T-cell (primary cell): ENCODE measurements at regions not wholly inside any gene's neighbourhood (a gene's known extent, or its start where the extent isn't known, plus 50 kb on each side); places are given as distances from the start of the nearest gene placed in this dataset.

ENCODE experiments used
- ATAC-seq, 4 experiments: fragments of 200-7000 bp in 3 of 4; fragments of 150-1000 bp in 1 of 4; cut with Tn5 transposase; replicated peaks in 1 of 4; 1 replicate in 3 of 4; 2 replicates in 1 of 4; pipeline ENCODE4 v1.10.0; 2021; ENCODE audit warnings: moderate library complexity in 3 of 4, mild to moderate bottlenecking in 2 of 4, moderate number of reproducible peaks in 1 of 4
- CTCF ChIA-PET, 2 donors: fragments of 300-600 bp; sonication (Branson Sonifier 250); formaldehyde crosslinking; loops; one replicate each; lab custom pipeline; 2022; ENCODE audit warnings: antibody characterized with exemption in 2 of 2; lab: Charles Lee
- POLR2A ChIA-PET, 2 donors: fragments of 300-600 bp; sonication (Branson Sonifier 250); formaldehyde crosslinking; loops; one replicate each; lab custom pipeline; 2022; ENCODE audit warnings: antibody characterized with exemption in 2 of 2; lab: Charles Lee
- DNase-seq, 35 experiments: peaks; one replicate each; pipeline versions ENCODE4 v3.0.0 to v3.0.0-alpha.2; 2013 to 2023
- H3K27ac ChIP-seq: one replicate; pipeline ENCODE4 v1.5.1; 2013; ENCODE audit warnings: low read length
- H3K27me3 ChIP-seq, 2 experiments: replicated peaks in 1 of 2; 1 replicate in 1 of 2; 2 replicates in 1 of 2; pipeline versions ENCODE4 v1.6.1 to v1.7.0; 2013; ENCODE audit warnings: low read length in 1 of 2, mixed read lengths in 1 of 2; ENCODE audit not compliant: control insufficient read depth in 2 of 2, insufficient read depth in 2 of 2; ENCODE audit errors: extremely low read depth in 1 of 2
- H3K36me3 ChIP-seq, 2 donors: 1 replicate in 1 of 2; 2 replicates in 1 of 2; pipeline versions ENCODE4 v1.6.1 to v1.7.0; 2013; ENCODE audit warnings: low read length in 1 of 2; ENCODE audit not compliant: control insufficient read depth in 2 of 2, insufficient read depth in 1 of 2; ENCODE audit errors: extremely low read depth in 1 of 2
- H3K4me1 ChIP-seq, 2 experiments: 1 replicate in 1 of 2; 2 replicates in 1 of 2; pipeline versions ENCODE4 v1.6.1 to v1.7.0; 2013; ENCODE audit warnings: low read length in 2 of 2, mixed read lengths in 1 of 2; ENCODE audit not compliant: insufficient read depth in 2 of 2, control insufficient read depth in 1 of 2; ENCODE audit errors: extremely low read depth in 1 of 2
- H3K4me3 ChIP-seq, 2 donors: 1 replicate in 1 of 2; 2 replicates in 1 of 2; pipeline versions ENCODE4 v1.5.1 to v1.7.0; 2013; ENCODE audit warnings: mild to moderate bottlenecking in 2 of 2, low read length in 1 of 2, moderate library complexity in 1 of 2; ENCODE audit not compliant: control insufficient read depth in 1 of 2; ENCODE audit errors: extremely low read depth in 1 of 2
- H3K9me3 ChIP-seq: 2 replicates; pipeline ENCODE4 v1.7.0; 2013
- H3K27ac Mint-ChIP-seq, 2 donors: one replicate each; pipeline ENCODE4 v1.8.0; 2020 to 2021; ENCODE audit warnings: mild to moderate bottlenecking in 2 of 2, mixed read lengths in 2 of 2
- H3K27me3 Mint-ChIP-seq, 2 donors: one replicate each; pipeline ENCODE4 v1.8.0; 2021 to 2022; ENCODE audit warnings: mixed read lengths in 2 of 2
- H3K36me3 Mint-ChIP-seq: one replicate; pipeline ENCODE4 v1.8.0; 2021; ENCODE audit warnings: mixed read lengths
- H3K4me1 Mint-ChIP-seq, 3 donors: one replicate each; pipeline ENCODE4 v1.8.0; 2020 to 2022; ENCODE audit warnings: mixed read lengths in 3 of 3, mild to moderate bottlenecking in 1 of 3
- H3K4me3 Mint-ChIP-seq, 3 donors: one replicate each; pipeline ENCODE4 v1.8.0; 2020 to 2022; ENCODE audit warnings: mild to moderate bottlenecking in 3 of 3, mixed read lengths in 3 of 3, moderate library complexity in 3 of 3
- H3K9me3 Mint-ChIP-seq, 3 donors: one replicate each; pipeline ENCODE4 v1.8.0; 2020 to 2022; ENCODE audit warnings: mixed read lengths in 3 of 3
- WGBS: methylation state at CpG from one replicate; pipeline ENCODE4 v1.1.5; 2013; ENCODE audit warnings: missing lambda C conversion rate; ENCODE audit not compliant: insufficient coverage; 5-methylcytosine and 5-hydroxymethylcytosine counted together

DNA sequence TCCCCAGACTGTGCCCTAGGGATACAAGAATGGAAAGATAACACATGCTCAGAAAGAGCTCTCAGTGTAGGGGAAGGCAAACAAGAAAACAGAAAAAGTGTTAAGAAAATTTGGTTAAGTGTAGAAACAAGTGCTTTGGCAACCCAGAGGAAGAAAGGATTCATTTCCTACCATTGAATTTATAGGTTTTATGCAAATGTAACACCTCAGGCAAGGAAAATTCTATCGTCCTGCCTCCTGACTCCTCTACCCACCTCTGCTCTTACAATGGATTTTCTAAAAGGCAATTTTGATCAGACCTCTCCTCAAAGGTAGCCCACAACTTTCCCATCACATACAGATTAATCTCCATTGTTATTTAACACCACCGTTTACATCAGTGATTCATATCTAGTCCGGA lies 298.7 kb downstream of the RFC3 start:
- ATAC-seq (no peak), DNase-seq (no peak)
- Mint-ChIP-seq H3K27ac (no peak overlapping the region), H3K36me3 (no peaks in the 10 kb centered on the region), H3K27me3 (no peaks in the 10 kb centered on the region), H3K4me3 (no peak overlapping the region), H3K9me3 (peaks cover 4 to 11% (median 5%) of the 10 kb centered on the region in 3 donors), H3K4me1 (no peaks in the 10 kb centered on the region)
- POLR2A ChIA-PET, result no interaction called here
- CTCF ChIA-PET, result no interaction called here
- WGBS, result 86% methylated on average over 3 of the region's 3 CpGs
- no peaks in the 10 kb centered on the region for H3K9me3 ChIP-seq
- no peak overlapping the region for H3K27ac ChIP-seq
- no peaks in the 10 kb centered on the region for H3K36me3 ChIP-seq
- H3K27me3 ChIP-seq, result no peaks in the 10 kb centered on the region
- no peak overlapping the region for H3K4me3 ChIP-seq
- H3K4me1 ChIP-seq, result no peaks in the 10 kb centered on the region

DNA sequence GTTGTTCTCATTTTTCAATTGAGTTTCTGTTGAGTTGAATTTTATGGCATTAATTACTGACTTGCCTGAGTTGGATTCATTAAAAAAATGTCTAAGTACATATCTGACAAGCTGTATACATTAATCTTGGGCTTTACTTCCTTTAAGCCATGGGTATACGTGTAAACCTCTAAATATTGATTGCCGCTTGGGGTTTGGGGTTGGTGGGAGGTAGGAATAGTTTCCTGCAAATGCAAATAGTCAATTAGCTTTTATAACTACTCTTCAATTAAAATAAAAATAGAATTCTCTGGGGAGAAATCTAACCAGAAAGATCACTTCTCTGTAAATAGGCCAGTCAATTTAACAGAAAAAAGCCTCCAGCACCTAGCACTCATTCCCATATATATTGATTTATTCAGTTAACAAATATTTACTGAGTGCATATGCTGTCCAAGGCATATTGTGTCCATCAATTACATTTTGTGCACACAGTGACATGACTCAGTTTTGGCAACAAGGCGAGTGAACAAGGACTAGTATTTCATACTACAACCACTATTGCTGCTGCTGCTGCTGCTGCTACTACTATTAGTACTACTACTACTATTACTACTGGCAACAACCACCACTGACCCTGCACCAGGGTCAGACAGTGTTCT lies 306.8 kb downstream of the RFC3 start:
- 57% methylated on average over 1 of the region's 3 CpGs for WGBS
- H3K4me3 ChIP-seq, result no peak overlapping the region
- ChIA-PET CTCF (no interaction called here), POLR2A (no interaction called here)
- DNase-seq (no peak), ATAC-seq (no peak)
- Mint-ChIP-seq H3K4me3 (no peak overlapping the region), H3K27ac (no peak overlapping the region), H3K27me3 (no peaks in the 10 kb centered on the region), H3K9me3 (peaks cover 2 to 8% (median 5%) of the 10 kb centered on the region in 3 donors), H3K4me1 (no peaks in the 10 kb centered on the region), H3K36me3 (no peaks in the 10 kb centered on the region)
- H3K4me1 ChIP-seq, result no peaks in the 10 kb centered on the region
- H3K9me3 ChIP-seq, result no peaks in the 10 kb centered on the region
- no peaks in the 10 kb centered on the region for H3K27me3 ChIP-seq
- H3K27ac ChIP-seq, result no peak overlapping the region
- H3K36me3 ChIP-seq, result no peaks in the 10 kb centered on the region

DNA sequence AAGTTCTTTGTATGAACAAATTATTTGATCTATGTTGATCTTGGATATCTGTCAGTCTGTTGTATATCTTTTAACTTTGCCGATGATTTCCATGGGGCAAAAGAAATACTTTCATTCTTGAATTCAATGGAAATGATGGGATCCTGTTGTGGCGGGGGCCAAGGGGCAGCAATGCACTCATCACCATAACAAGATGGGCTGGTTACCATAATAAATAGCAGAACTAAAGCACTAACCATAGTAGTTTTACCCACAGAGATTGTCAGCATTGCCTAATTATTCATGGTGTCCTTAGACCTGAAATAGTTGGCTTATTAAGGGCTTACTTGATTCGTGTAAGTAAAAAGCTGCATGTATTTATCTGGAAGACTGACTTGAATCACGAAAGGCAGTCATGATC lies 309.6 kb downstream of the RFC3 start:
- no peaks in the 10 kb centered on the region for H3K27me3 Mint-ChIP-seq
- ChIA-PET CTCF (no interaction called here), POLR2A (no interaction called here)
- Histone ChIP-seq H3K27ac (no peak overlapping the region), H3K4me3 (no peak overlapping the region), H3K27me3 (no peaks in the 10 kb centered on the region), H3K36me3 (no peaks in the 10 kb centered on the region), H3K4me1 (no peaks in the 10 kb centered on the region), H3K9me3 (no peaks in the 10 kb centered on the region)
- H3K27ac Mint-ChIP-seq, result no peak overlapping the region
- no peak overlapping the region for H3K4me3 Mint-ChIP-seq
- H3K4me1 Mint-ChIP-seq, result no peaks in the 10 kb centered on the region
- peaks cover 0 to 3% (median 0%) of the 10 kb centered on the region in 3 donors for H3K9me3 Mint-ChIP-seq
- WGBS, result 83% methylated on average over 3 of the region's 4 CpGs
- ATAC-seq, result no peak
- H3K36me3 Mint-ChIP-seq, result no peaks in the 10 kb centered on the region
- DNase-seq, result no peak

DNA sequence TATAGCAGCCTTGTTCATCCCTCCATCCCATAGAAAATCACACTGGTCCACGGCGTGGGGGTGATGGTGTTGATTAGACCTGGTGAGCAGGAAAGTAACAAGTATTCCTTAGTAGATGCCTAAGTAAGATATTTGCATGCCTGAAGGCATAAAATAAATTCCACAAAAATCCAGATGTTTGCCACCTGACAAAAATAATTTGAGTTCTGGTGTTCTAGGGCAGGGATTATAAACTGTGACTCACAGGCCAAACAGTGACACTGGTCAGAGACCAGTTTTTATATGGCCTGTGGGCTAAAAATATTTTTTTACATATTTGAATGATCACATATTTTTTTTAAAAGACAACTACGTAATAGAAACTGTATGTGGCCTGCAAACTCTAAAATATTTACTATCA lies 310.7 kb downstream of the RFC3 start:
- H3K27me3 ChIP-seq, result no peaks in the 10 kb centered on the region
- H3K27me3 Mint-ChIP-seq, result no peaks in the 10 kb centered on the region
- no CpG with 5 or more reads among the region's 3 CpGs for WGBS

DNA sequence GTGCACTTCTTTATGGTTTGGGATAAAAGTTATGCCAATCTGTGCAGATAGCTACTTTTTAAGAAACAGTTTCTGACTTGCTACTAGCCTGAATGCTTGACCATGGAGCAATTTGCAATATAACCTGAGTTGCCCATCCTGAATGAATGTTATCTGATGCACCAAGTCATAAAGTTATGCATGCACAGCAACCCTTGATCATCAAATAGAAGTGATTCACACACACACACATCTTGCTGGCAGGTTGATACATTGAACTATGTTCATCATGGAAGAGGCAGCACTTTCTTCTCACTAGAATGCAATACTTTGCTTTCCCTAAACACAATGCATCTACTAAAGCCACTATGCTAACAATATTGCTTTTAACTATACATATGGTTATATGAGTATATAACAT lies 311.5 kb downstream of the RFC3 start:
- no peaks in the 10 kb centered on the region for H3K36me3 Mint-ChIP-seq
- no peak for DNase-seq
- H3K4me3 Mint-ChIP-seq, result no peak overlapping the region
- Histone ChIP-seq H3K4me1 (no peaks in the 10 kb centered on the region), H3K27ac (no peak overlapping the region), H3K27me3 (no peaks in the 10 kb centered on the region), H3K4me3 (no peak overlapping the region), H3K36me3 (no peaks in the 10 kb centered on the region), H3K9me3 (no peaks in the 10 kb centered on the region)
- no peaks in the 10 kb centered on the region for H3K4me1 Mint-ChIP-seq
- POLR2A ChIA-PET, result no interaction called here
- H3K9me3 Mint-ChIP-seq, result peaks cover 0 to 3% (median 0%) of the 10 kb centered on the region in 3 donors
- no peak overlapping the region for H3K27ac Mint-ChIP-seq
- no peaks in the 10 kb centered on the region for H3K27me3 Mint-ChIP-seq
- ATAC-seq, result no peak
- CTCF ChIA-PET, result no interaction called here

More for the DNA sequence above, 310.7 kb downstream of the RFC3 start:
- no peak for ATAC-seq
- no peak overlapping the region for H3K4me3 ChIP-seq
- no peaks in the 10 kb centered on the region for H3K36me3 ChIP-seq
- DNase-seq, result no peak
- Mint-ChIP-seq H3K9me3 (peaks cover 0 to 3% (median 0%) of the 10 kb centered on the region in 3 donors), H3K36me3 (no peaks in the 10 kb centered on the region), H3K4me3 (no peak overlapping the region), H3K27ac (no peak overlapping the region), H3K4me1 (no peaks in the 10 kb centered on the region)
- no peaks in the 10 kb centered on the region for H3K4me1 ChIP-seq
- POLR2A ChIA-PET, result no interaction called here
- CTCF ChIA-PET, result no interaction called here
- no peak overlapping the region for H3K27ac ChIP-seq
- no peaks in the 10 kb centered on the region for H3K9me3 ChIP-seq

DNA sequence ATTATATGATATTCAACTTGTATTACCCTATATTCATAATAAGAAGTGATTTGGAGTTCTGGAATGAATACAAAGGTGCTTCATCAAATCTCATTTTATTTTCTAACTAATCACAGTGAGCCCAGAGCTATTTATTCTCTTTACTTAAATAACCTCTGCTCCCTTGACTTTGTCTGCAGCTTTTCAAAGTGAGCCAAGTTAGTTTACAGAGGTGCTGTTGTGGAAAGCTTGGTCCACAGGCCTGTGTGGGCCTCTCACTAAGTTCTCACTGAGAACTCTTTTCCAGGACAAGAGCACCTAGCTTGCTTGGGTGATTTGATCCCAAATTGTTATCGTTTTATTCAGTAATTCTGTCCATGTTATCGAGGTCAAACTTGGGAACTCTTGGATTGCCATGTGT lies 319.3 kb downstream of the RFC3 start:
- Histone ChIP-seq H3K36me3 (no peaks in the 10 kb centered on the region), H3K27ac (no peak overlapping the region), H3K27me3 (no peaks in the 10 kb centered on the region), H3K9me3 (no peaks in the 10 kb centered on the region), H3K4me1 (no peaks in the 10 kb centered on the region), H3K4me3 (no peak overlapping the region)
- POLR2A ChIA-PET, result no interaction called here
- ATAC-seq (no peak), DNase-seq (no peak)
- Mint-ChIP-seq H3K9me3 (peaks cover 2 to 19% (median 7%) of the 10 kb centered on the region in 3 donors), H3K4me1 (no peaks in the 10 kb centered on the region), H3K36me3 (no peaks in the 10 kb centered on the region), H3K27ac (no peak overlapping the region), H3K27me3 (no peaks in the 10 kb centered on the region), H3K4me3 (no peak overlapping the region)
- CTCF ChIA-PET, result no interaction called here
- WGBS, result 69% methylated on average over 2 of the region's 2 CpGs

DNA sequence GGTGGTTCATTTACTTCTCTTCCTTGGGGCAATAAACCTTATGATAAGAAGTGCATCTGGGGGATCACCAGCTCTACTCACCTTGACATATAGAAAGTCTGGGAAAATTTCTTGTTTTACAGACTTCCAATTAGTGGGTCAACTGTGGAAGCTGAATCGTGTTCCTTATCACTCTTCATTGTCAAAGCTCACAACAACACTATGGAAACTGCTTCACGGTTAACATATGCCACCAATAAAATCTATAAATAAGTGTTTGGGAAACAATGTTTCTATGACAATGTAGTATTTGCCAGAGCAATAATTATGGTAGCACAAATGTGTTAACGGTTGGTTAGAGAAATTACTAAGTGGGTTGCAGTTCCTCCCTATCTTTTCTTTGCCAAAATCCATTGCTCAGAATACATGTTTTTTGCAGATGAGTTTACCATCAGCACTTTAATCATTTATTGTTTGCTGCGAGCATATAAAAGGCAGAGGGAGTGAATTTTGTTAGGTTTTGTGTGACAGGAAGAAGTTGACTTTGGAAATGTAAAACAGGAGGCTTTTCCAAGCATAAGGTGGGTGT lies 321.8 kb downstream of the RFC3 start:
- Mint-ChIP-seq H3K4me1 (no peaks in the 10 kb centered on the region), H3K4me3 (no peak overlapping the region), H3K27ac (no peak overlapping the region), H3K27me3 (no peaks in the 10 kb centered on the region), H3K9me3 (peaks cover 2 to 19% (median 7%) of the 10 kb centered on the region in 3 donors), H3K36me3 (no peaks in the 10 kb centered on the region)
- ATAC-seq (no peak), DNase-seq (no peak)
- WGBS, result 80% methylated on average over 1 of the region's 4 CpGs
- no peak overlapping the region for H3K4me3 ChIP-seq
- CTCF ChIA-PET, result no interaction called here
- H3K27ac ChIP-seq, result no peak overlapping the region
- no peaks in the 10 kb centered on the region for H3K27me3 ChIP-seq
- H3K9me3 ChIP-seq, result no peaks in the 10 kb centered on the region
- POLR2A ChIA-PET, result no interaction called here
- H3K36me3 ChIP-seq, result no peaks in the 10 kb centered on the region
- H3K4me1 ChIP-seq, result no peaks in the 10 kb centered on the region
